ENCODE measurements at regions not wholly inside any gene's neighbourhood (a gene's known extent, or its start where the extent isn't known, plus 50 kb on each side); places are given as distances from the start of the nearest gene placed in this dataset.

DNA sequence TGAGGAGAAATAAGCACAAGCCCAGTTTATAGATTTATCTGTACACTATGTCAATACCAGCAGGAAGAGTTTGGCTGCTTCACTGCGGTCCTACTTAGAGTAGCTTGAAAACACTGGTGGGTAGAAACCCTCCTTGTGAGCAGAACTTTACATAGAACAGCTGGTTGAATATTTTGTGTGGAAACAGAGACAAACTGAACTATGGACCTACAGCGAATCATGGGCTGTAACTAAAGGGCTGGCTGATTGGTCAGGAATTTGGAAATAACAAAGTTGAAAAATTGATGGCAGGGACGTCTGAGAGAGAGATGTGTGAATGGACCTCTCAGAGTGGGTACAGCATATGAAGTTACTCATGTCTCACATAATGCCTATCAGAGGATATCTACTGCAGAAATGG, 392.5 kb downstream of the MAN2A1 start:
- TF ChIP-seq, protein P1, sequence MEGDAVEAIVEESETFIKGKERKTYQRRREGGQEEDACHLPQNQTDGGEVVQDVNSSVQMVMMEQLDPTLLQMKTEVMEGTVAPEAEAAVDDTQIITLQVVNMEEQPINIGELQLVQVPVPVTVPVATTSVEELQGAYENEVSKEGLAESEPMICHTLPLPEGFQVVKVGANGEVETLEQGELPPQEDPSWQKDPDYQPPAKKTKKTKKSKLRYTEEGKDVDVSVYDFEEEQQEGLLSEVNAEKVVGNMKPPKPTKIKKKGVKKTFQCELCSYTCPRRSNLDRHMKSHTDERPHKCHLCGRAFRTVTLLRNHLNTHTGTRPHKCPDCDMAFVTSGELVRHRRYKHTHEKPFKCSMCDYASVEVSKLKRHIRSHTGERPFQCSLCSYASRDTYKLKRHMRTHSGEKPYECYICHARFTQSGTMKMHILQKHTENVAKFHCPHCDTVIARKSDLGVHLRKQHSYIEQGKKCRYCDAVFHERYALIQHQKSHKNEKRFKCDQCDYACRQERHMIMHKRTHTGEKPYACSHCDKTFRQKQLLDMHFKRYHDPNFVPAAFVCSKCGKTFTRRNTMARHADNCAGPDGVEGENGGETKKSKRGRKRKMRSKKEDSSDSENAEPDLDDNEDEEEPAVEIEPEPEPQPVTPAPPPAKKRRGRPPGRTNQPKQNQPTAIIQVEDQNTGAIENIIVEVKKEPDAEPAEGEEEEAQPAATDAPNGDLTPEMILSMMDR (IDR thresholded peaks at IDR 0.05): no peak
- no peak for TF ChIP-seq POLR2AphosphoS5 (IDR thresholded peaks at IDR 0.05)
- no peak for TF ChIP-seq POLR2A (IDR thresholded peaks at IDR 0.05)
- no peak for TF ChIP-seq EP300 (IDR thresholded peaks at IDR 0.05)
